ENCODE measurements at regions not wholly inside any gene's neighbourhood (a gene's known extent, or its start where the extent isn't known, plus 50 kb on each side); places are given as distances from the start of the nearest gene placed in this dataset.

DNA sequence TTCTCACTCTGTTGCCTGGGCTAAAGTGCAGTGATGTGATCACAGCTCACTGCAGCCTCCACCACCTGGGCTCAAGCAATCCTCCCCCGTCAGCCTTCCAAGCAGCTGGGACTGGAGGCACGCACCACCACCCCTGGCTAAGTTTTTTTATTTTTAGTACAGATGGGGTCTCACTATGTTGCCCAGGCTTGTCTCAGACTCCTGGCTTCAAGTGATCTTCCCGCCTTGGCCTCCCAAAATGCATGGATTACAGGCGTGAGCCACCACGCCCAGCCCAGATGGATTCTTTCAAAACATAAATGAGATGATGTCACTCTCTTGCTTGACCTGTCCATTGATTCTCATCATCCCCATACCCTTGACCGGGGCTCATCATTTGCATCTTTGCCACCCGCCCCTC lies 72.6 kb upstream of the SLC6A6 start:
- 75% methylated on average over 7 of the region's 7 CpGs; no CpG with 5 or more reads in 1 of the 2 experiments for WGBS, 2 experiments (ENCODE audit: extremely low coverage in 1 of 2, insufficient coverage in 1 of 2, insufficient read length in 1 of 2, insufficient replicate concordance in 2 of 2, low coverage in 1 of 2, low lambda C conversion rate in 2 of 2, missing lambda C conversion rate in 1 of 2)
- peak overlapping the region; percentile 77 for H2BK120ac ChIP-seq (replicated peaks; ENCODE audit: low read depth, low read length)
- TF ChIP-seq CHD1 (IDR thresholded peaks at IDR 0.05; ENCODE audit: low read depth, low read length) = no peak
- TF ChIP-seq TCF12 (IDR thresholded peaks at IDR 0.05; ENCODE audit: low read depth, low read length) = no peak
- 0 out of 2 replicates have a peak, but pooled peaks have one; percentile 18 for TF ChIP-seq KDM1A (IDR thresholded peaks at IDR 0.05; ENCODE audit: borderline replicate concordance, low read length)
- no peak for TF ChIP-seq JUND (IDR thresholded peaks at IDR 0.05; ENCODE audit: low read length)
- TF ChIP-seq, protein P1, sequence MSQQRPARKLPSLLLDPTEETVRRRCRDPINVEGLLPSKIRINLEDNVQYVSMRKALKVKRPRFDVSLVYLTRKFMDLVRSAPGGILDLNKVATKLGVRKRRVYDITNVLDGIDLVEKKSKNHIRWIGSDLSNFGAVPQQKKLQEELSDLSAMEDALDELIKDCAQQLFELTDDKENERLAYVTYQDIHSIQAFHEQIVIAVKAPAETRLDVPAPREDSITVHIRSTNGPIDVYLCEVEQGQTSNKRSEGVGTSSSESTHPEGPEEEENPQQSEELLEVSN (IDR thresholded peaks at IDR 0.05) = peak; percentile 43
- TF ChIP-seq, protein P2, sequence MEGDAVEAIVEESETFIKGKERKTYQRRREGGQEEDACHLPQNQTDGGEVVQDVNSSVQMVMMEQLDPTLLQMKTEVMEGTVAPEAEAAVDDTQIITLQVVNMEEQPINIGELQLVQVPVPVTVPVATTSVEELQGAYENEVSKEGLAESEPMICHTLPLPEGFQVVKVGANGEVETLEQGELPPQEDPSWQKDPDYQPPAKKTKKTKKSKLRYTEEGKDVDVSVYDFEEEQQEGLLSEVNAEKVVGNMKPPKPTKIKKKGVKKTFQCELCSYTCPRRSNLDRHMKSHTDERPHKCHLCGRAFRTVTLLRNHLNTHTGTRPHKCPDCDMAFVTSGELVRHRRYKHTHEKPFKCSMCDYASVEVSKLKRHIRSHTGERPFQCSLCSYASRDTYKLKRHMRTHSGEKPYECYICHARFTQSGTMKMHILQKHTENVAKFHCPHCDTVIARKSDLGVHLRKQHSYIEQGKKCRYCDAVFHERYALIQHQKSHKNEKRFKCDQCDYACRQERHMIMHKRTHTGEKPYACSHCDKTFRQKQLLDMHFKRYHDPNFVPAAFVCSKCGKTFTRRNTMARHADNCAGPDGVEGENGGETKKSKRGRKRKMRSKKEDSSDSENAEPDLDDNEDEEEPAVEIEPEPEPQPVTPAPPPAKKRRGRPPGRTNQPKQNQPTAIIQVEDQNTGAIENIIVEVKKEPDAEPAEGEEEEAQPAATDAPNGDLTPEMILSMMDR (IDR thresholded peaks at IDR 0.05; ENCODE audit: control extremely low read depth in 1 of 3, insufficient read depth in 1 of 3, low read depth in 1 of 3, low read length in 3 of 3) = no peak
- no peak for TF ChIP-seq EP300 (IDR thresholded peaks at IDR 0.05; ENCODE audit: borderline replicate concordance in 1 of 2, low read depth in 2 of 2, low read length in 2 of 2)
- no peak for TF ChIP-seq NANOG (IDR thresholded peaks at IDR 0.05; ENCODE audit: insufficient read depth, low read depth, low read length, poor library complexity, severe bottlenecking)
- no peak for TF ChIP-seq FOSL1 (IDR thresholded peaks at IDR 0.05; ENCODE audit: insufficient read depth, low read depth, low read length)
- TF ChIP-seq BRCA1 (IDR thresholded peaks at IDR 0.05; ENCODE audit: low read depth, low read length) = no peak

More for the DNA sequence above, 72.6 kb upstream of the SLC6A6 start:
- Histone ChIP-seq H3K27me3 (replicated peaks in 1 of 4; ENCODE audit: control insufficient read depth in 3 of 4, extremely low read depth in 1 of 4, insufficient read depth in 3 of 4, low read length in 3 of 4) (peaks cover 0 to 4% (median 0%) of the 10 kb centered on the region in 4 experiments; a peak in 1 of 7 replicates), H3K14ac (ENCODE audit: insufficient read length) (no peak overlapping the region), H2BK5ac (ENCODE audit: low read depth, low read length) (peak overlapping the region; percentile 95; the same call in 1 of the 2 replicates), H2BK20ac (ENCODE audit: low read length) (peak overlapping the region; percentile 94; the same call in 1 of the 2 replicates), H3K4me1 (replicated peaks in 1 of 4; ENCODE audit: control insufficient read depth in 3 of 4, insufficient read depth in 4 of 4, low read length in 3 of 4) (peaks cover 0 to 16% (median 4%) of the 10 kb centered on the region in 4 experiments; a peak in 6 of 7 replicates), H3K9me3 (ENCODE audit: insufficient read depth in 2 of 2, low read depth in 1 of 2, low read length in 1 of 2) (no peaks in the 10 kb centered on the region), H3K23me2 (ENCODE audit: low read depth, low read length) (no peaks in the 10 kb centered on the region), H2AFZ (ENCODE audit: low read length) (no peak overlapping the region), H3K79me1 (ENCODE audit: low read depth, low read length) (no peaks in the 10 kb centered on the region; the same call in 1 of the 2 replicates), H4K20me1 (replicated peaks in 1 of 2; ENCODE audit: control insufficient read depth in 1 of 2, insufficient read depth in 2 of 2, low read length in 2 of 2) (no peaks in the 10 kb centered on the region), H3K4me2 (ENCODE audit: insufficient read depth in 1 of 2, low read depth in 2 of 2, low read length in 2 of 2) (peak overlapping the region in 1 of 2 experiments; percentile 49; a peak in 1 of 4 replicates), H3K9ac (replicated peaks in 1 of 4; ENCODE audit: extremely low read depth in 1 of 4, low read depth in 3 of 4, low read length in 3 of 4) (no peak overlapping the region), H2AK5ac (ENCODE audit: low read depth, low read length) (no peak overlapping the region), H3K18ac (ENCODE audit: extremely low read depth, low read length) (0 out of 2 replicates have a peak overlapping the region, but pooled peaks have one; percentile 83), H3K4me3 (ENCODE audit: extremely low read depth in 1 of 4, insufficient read depth in 2 of 4, low read depth in 3 of 4, low read length in 4 of 4) (no peak overlapping the region), H3K4ac (replicated peaks; ENCODE audit: insufficient read length, low read depth, low read length) (peak overlapping the region; percentile 74), H3K36me3 (ENCODE audit: control insufficient read depth in 2 of 4, insufficient read depth in 4 of 4, low read length in 3 of 4) (no peaks in the 10 kb centered on the region), H4K8ac (ENCODE audit: extremely low read depth, insufficient read depth, low read length) (no peak overlapping the region), H3K56ac (replicated peaks; ENCODE audit: insufficient read length, low read depth, low read length) (no peak overlapping the region), H3K27ac (ENCODE audit: low read depth, low read length) (no peak overlapping the region), H2BK15ac (ENCODE audit: low read length) (peak overlapping the region; percentile 55; the same call in 1 of the 2 replicates), H3K79me2 (ENCODE audit: control insufficient read depth in 1 of 2, insufficient read depth in 2 of 2, low read length in 2 of 2) (no peaks in the 10 kb centered on the region), H2BK12ac (ENCODE audit: low read depth, low read length) (peak overlapping the region; percentile 96), H4K91ac (replicated peaks; ENCODE audit: insufficient read length, low read length) (peak overlapping the region; percentile 44), H3K23ac (ENCODE audit: insufficient read length) (no peak overlapping the region), H4K5ac (ENCODE audit: insufficient read length, low read depth, low read length) (peak overlapping the region; percentile 8)
- no peak for DNase-seq (ENCODE audit: low read depth in 1 of 2, low spot score in 2 of 2)
- ChIA-PET POLR2A (ENCODE audit: partially characterized antibody) (interaction anchor here (0.9 to 1.6 kb wide), 7 partner anchors 8 to 94 kb away, joined by 3 to 6 read pairs (median 4); no protein-coding TSS in a partner anchor), CTCF (ENCODE audit: partially characterized antibody) (interaction anchor here (0.6 to 3.3 kb wide), 15 partner anchors 9 to 306 kb away, joined by 3 to 15 read pairs (median 4); partner anchors contain the start of gene SLC6A6)
- FAIRE-seq = no peak

Data from H1 (cell line).